Astrocyte of the spinal cord (primary cell): ENCODE measurements at regions not wholly inside any gene's neighbourhood (a gene's known extent, or its start where the extent isn't known, plus 50 kb on each side); places are given as distances from the start of the nearest gene placed in this dataset.

Source experiments
- DNase-seq: peaks from one replicate; pipeline ENCODE4 v3.0.0; 2011; ENCODE audit warnings: low read depth, low spot score
- H3K4me3 ChIP-seq: 2 replicates; pipeline ENCODE4 v1.5.1; 2011; ENCODE audit warnings: low read depth, mild to moderate bottlenecking, low read length, moderate library complexity
- CTCF ChIP-seq: IDR thresholded peaks from 2 replicates; pipeline ENCODE4 v1.5.1; 2012; ENCODE audit warnings: low read depth, mild to moderate bottlenecking, low read length, inconsistent platforms
- in situ Hi-C: cut with HindIII; loops from 2 replicates; pipeline ENCODE4 v1.10.0; 2017; ENCODE audit warnings: low sequenced_read_pairs

GRCh38 chr9:79006546-79006945, 565.2 kb upstream of the TLE4 start:
- DNase-seq, result no peak
- no peak overlapping the region for H3K4me3 ChIP-seq
- TF ChIP-seq CTCF, result no peak

GRCh38 chr9:79007701-79008483, 563.9 kb upstream of the TLE4 start:
- no peak for DNase-seq
- in situ Hi-C loops, result no loop called here
- no peak for TF ChIP-seq CTCF
- H3K4me3 ChIP-seq, result no peak overlapping the region

More at GRCh38 chr9:79006546-79006945, 565.2 kb upstream of the TLE4 start:
- in situ Hi-C loops, result no loop called here

- H3K4me3 ChIP-seq, result no peak overlapping the region
- in situ Hi-C loops, result no loop called here
- TF ChIP-seq CTCF, result no peak
- no peak for DNase-seq
Observed at GRCh38 chr9:79008916-79009315, 562.8 kb upstream of the TLE4 start.

GRCh38 chr9:79011461-79011860, 560.3 kb upstream of the TLE4 start:
- no peak for DNase-seq
- no peak for TF ChIP-seq CTCF
- in situ Hi-C loops, result no loop called here
- H3K4me3 ChIP-seq, result no peak overlapping the region

- in situ Hi-C loops, result no loop called here
- no peak overlapping the region for H3K4me3 ChIP-seq
- peak; percentile 71 for DNase-seq
- no peak for TF ChIP-seq CTCF
Observed at GRCh38 chr9:79012561-79012960, 559.2 kb upstream of the TLE4 start.

GRCh38 chr9:79013715-79014610, 557.8 kb upstream of the TLE4 start:
- peak; percentile 26 for DNase-seq
- H3K4me3 ChIP-seq, result no peak overlapping the region
- in situ Hi-C loops, result no loop called here
- no peak for TF ChIP-seq CTCF
